LNCaP clone FGC (cell line): ENCODE measurements at regions not wholly inside any gene's neighbourhood (a gene's known extent, or its start where the extent isn't known, plus 50 kb on each side); places are given as distances from the start of the nearest gene placed in this dataset.
"Not testable (repeated sequence)": the region's sequence is repeated elsewhere in the genome, so short reads cannot be mapped to it uniquely, and the experiment has no call there.

ENCODE experiments used
- DNase-seq: peaks from one replicate; pipeline ENCODE4 v3.0.0-alpha.2; 2011; ENCODE audit warnings: low read depth
- H3K4me3 ChIP-seq: 2 replicates; pipeline ENCODE4 v1.5.1; 2011; ENCODE audit warnings: mild to moderate bottlenecking, low read depth, low read length, control low read depth
- TF ChIP-seq, protein P1 (sequence below): IDR thresholded peaks from 2 replicates; pipeline ENCODE4 v1.5.1; 2012; ENCODE audit warnings: mild to moderate bottlenecking; ENCODE audit not compliant: control insufficient read depth, insufficient read depth; ENCODE audit errors: extremely low read depth

DNA sequence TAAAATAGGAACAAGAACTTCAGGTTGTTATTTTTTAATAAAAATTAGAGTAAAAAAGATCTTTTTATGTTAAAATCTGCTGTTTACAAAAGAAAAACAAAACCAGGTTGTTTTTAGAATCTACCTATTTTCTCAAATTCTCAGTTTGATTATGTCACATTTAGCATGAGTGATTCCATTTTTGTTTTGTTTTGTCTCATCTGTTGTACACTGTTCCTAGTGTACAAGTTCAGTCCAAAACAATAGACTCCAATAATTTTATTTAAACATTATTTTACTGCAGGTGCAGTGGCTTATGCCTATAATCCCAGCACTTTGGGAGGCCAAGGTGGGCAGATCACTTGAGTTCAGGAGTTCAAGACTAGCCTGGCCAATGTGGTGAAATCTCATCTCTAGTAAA is 2142.7 kb downstream of the TP53TG3F start:
- DNase-seq, result no peak
- TF ChIP-seq, protein P1, sequence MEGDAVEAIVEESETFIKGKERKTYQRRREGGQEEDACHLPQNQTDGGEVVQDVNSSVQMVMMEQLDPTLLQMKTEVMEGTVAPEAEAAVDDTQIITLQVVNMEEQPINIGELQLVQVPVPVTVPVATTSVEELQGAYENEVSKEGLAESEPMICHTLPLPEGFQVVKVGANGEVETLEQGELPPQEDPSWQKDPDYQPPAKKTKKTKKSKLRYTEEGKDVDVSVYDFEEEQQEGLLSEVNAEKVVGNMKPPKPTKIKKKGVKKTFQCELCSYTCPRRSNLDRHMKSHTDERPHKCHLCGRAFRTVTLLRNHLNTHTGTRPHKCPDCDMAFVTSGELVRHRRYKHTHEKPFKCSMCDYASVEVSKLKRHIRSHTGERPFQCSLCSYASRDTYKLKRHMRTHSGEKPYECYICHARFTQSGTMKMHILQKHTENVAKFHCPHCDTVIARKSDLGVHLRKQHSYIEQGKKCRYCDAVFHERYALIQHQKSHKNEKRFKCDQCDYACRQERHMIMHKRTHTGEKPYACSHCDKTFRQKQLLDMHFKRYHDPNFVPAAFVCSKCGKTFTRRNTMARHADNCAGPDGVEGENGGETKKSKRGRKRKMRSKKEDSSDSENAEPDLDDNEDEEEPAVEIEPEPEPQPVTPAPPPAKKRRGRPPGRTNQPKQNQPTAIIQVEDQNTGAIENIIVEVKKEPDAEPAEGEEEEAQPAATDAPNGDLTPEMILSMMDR, result no peak
- H3K4me3 ChIP-seq, result no peak overlapping the region

DNA sequence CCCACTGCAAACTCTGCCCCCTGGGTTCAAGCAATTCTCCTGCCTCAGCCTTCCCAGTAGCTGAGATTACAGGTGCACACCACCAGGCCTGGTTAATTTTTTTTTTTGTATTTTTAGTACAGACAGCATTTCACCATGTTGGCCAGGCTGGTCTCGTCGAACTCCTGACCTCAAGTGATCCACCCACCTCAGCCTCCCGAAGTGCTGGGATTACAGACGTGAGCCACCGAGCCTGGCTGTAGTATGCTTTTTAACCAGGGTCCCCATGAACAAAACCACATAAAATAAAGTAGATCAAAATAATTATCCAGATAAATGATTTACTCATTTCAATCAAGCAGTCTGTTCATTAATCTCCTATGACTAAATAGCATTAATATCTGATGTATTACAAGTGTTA is 2144.0 kb downstream of the TP53TG3F start:
- DNase-seq, H3K4me3 ChIP-seq: not testable (repeated sequence)

DNA sequence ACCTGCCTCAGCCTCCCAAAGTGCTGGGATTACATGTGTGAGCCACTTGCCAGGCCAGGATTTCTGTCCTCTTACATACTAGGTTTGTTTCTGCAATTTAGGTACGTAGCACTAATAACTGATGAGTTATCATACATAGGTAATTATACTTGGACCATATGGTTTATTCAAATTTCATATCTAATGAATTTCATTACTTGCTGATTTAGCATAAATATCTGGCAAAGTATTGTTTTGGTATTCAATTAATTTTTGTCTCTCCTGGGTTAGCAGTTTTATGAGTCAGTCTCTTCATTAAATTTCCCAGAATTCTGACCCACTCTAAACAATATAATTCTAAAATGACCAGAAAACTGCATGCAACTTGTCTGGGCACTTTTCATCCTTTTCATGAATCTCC is 2146.5 kb downstream of the TP53TG3F start:
- TF ChIP-seq, protein P1, result no peak
- DNase-seq, result no peak
- H3K4me3 ChIP-seq, result no peak overlapping the region

DNA sequence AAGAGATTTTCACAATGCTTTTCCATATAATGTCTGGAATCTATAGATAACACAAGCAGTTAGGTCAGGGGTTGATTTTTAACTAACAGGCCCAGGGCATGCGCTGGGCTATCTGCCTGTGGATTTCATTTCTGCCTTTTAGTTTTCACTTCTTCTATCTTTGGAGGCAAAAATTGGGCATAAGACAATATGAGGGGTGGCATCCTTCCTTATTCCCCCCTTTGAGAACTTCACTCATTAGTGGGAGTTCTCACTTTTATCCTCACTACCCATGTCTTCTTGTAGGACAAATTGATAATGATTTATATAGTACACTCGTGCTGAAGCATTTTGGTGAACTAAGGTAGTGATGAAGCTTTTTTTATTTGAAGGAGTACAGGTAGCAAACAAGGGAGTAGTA is 2155.5 kb downstream of the TP53TG3F start:
- not testable (repeated sequence) for H3K4me3 ChIP-seq

DNA sequence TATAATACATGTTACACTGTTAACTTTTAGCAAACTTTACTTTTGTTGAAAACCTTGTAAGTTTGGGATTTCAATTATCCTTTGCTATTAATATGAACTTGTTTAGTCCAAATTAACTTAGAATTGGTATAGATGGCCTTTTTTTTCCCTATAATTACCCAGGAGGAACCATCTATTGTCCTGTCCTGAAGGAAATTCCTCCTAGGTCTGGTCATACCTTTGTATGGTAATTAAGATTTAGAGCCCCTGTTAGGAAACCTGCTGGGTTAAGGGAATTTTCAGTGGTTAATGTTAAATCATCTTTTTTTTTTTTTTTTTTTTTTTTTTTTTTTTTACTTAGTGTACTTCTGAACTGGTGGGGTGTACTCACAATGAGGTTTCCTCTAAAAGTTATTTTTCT is 2159.8 kb downstream of the TP53TG3F start:
- not testable (repeated sequence) for H3K4me3 ChIP-seq, DNase-seq

More for the DNA sequence above, 2155.5 kb downstream of the TP53TG3F start:
- not testable (repeated sequence) for DNase-seq

DNA sequence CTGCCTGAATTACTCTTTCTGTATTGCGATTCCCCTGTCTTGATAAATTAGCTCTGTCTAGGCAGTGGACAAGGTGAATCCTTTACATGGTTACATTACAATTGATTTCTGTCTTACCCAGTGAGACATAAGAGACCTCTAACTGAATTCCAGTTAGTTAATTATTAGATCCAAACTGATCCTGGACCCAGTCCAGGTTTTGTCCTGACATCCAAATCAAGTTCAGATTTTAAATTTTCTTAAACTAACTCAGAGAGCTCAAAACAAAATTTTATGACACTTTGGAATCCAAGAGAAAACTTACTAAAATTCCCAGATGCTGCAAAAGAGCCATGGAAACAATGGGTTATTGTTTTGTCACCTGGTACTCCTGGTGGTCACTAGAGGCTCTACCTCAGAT is 2166.6 kb downstream of the TP53TG3F start:
- H3K4me3 ChIP-seq, result no peak overlapping the region
- TF ChIP-seq, protein P1, result no peak
- no peak for DNase-seq

DNA sequence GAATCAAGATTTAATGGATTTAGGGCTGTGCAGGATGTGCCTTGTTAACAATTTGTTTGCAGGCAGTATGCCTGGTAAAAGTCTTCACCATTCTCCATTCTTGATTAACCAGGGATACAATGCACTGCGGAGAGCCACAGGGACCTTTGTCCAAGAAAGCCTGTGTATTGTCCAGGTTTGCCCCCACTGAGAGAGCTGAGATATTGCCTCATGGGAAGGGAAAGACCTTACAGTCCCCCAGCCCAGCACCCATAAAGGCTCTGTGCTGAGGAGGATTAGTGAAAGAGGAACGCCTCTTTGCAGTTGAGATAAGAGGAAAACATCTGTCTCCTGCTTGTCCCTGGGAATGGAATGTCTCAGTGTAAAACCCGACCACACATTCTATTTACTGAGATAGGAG is 2169.6 kb downstream of the TP53TG3F start:
- no peak overlapping the region for H3K4me3 ChIP-seq
- peak; percentile 6 for DNase-seq
- TF ChIP-seq, protein P1, result no peak

DNA sequence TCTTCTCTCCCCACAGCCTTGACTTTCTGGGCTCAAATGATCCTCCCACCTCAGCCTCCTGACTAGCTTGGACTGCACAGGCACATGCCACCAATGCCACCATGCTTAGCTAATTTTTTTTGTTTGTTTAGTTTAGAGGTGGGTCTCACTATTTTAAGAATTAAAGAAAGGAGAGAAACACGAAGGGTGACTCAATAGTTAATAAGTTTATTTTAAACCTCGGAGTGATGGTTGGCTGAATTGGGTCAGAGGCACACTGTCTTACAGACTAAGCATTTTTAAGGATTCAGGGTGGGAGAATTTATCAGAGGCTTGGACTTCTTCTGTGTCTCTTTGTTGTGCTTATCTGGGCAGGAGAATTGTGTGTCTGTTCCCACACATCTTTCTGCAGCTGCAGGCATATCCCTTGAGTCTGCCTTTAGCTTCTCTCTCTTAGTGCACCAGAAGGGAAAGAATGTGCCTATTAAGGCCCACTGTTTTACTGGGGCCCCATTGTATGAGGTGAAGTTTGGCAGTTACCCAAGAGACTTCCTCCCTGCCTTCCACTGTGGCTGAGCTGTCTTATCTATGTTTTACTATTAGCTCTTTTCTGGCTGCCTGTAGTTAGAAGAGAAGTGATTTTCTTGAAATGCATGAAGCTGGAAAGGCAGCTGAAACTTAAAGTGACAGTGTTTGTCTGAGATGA is 2172.0 kb downstream of the TP53TG3F start:
- no peak overlapping the region for H3K4me3 ChIP-seq
- no peak for DNase-seq
- TF ChIP-seq, protein P1, result no peak
